RPMI8226 (cell line): ENCODE measurements at regions not wholly inside any gene's neighbourhood (a gene's known extent, or its start where the extent isn't known, plus 50 kb on each side); places are given as distances from the start of the nearest gene placed in this dataset.
"Not testable (repeated sequence)": the region's sequence is repeated elsewhere in the genome, so short reads cannot be mapped to it uniquely, and the experiment has no call there.

Experiments
- DNase-seq: peaks from one replicate; pipeline ENCODE4 v3.0.0-alpha.2; 2015

DNA sequence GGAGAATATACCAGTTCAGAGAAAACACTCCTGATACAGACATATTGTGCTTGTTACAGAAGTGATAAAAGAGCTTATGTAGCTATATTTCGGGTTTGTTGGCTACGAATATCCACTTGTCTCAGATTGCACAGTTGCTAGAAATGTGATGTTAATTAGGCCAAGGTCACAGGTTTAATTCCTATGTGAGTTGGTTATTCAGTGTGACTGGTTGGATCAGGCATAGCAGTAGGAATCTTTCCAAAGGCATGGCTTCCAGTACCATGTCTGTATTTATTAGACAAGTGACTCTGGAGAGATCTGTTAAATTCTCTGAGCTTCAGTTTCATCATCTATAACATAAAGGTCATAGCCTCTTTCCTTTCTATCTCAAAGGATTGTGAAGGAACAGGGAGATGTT is 152.7 kb upstream of the KITLG start:
- no peak for DNase-seq

- DNase-seq: no peak
Measured at GRCh38 chr12:88729196-88729595, 148.9 kb upstream of the KITLG start.

DNA sequence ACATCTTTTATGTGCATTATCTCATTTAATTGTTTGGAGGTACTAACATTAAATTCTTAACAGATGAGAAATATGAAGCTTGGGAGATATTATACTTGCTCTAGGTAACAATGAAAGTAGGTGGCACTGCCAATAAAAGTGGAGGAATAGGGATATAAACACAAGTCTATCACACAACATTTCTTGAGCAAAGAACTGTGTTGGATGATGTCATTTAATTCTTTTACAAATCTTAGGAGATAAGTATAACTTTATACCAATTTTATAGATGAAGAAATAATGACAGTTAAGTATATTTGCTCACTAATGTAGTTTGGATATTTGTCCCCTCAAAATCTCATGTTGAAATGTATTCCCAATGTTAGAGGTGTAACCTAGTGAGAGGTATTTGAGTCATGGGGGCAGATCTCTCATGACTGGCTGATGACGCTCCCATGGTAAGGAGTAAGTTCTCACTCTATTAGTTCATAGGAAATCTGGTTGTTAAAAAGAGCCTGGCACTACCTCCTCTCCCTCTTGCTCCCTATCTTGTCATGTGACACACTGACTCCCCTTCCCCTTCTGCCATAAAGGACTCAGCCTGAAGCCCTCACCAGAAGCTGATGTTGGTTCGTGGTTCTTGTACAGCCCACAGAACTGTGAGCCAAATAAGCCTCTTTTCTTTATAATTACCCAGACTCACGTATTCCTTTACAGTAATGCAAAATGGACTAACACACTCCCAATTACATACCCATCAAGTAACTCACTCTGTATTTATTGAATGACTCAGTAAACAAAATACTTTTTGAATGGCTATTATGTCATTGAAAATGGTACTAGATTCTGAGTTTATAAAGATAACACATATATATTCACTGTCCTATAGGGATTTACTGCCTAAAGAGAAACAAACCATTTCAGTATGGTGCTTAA is 146.8 kb upstream of the KITLG start:
- DNase-seq: no peak

- no peak for DNase-seq
Measured at GRCh38 chr12:88725592-88726143, 145.4 kb upstream of the KITLG start.

- no peak for DNase-seq
Measured at GRCh38 chr12:88723219-88723618, 142.9 kb upstream of the KITLG start.

DNA sequence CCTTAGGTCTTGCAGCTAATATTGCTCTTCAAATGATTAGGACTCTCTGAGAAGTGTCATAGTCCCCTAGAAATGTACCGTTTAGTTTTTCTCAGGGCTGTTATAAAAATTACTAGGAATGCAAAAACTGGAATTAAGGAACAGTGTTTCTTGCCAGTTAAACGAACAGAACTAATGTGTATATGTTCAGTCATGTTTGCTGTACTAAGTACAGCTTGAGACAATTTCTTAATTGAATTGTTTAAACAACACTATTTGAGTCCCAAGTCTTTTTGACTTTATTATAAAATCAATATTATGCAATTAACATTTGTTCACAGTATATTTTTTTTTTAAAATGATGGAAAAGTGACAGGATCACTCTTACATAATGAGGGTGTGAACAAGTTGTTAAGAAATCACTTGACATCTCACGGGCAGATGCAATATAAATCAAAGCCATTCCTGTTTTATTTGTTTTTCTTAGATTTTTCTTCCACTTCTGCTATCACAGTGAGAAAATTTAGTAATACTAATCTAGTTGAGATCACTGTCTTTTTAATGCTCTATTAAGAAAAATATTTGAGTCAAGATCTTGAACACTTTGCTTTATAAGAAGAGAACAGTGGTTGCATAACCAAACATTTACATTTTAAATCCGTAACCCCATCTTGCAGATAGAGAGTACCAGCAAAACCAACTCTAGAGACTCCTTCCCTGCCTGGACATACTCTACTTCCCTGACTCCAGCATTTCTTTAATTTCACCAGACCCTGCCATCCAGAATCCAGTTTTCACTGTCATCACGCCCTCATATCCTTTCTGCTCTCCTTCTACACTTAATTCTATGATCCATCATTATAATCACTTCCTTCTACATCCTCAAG is 140.7 kb upstream of the KITLG start:
- no peak for DNase-seq

DNA sequence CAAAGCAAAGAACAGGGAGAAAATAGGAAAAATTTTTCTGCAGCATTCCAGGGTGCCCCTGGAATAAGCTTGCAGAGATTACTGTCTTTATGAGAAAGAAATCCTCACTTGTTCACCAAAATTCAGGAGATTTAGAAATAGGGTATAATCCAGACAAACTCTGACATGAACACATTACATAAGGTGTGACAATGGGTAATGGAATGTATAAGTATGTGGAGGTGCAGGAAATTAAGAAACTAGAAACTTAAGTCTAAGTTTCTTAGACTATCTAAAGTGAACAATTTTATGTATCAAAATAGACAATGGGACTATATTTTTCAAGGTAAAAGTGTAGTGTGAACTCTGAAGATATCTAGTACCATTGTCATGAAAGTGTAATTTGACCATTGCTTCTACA is 140.0 kb upstream of the KITLG start:
- no peak for DNase-seq

GRCh38 chr12:88717188-88717587 is 136.9 kb upstream of the KITLG start:
- no peak for DNase-seq

DNA sequence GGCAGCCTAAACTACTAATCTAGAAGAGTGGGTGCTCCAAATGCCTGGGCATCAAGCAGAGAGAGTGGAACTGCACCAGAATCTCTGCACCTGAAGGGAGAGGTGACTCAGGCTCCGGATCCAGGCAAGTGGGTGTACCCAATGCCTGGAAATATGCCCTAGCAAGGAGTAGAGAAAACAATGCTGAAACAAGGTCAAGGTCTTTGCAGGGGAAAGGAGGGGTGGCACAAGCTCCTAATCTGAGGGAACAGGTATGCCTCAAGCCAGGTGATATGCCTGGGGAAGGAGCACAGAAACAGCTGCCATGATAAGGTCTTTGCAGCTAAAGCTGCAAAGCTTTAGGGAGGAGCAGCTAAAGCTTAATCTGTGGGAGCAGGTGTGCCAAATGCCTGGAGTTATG is 136.0 kb upstream of the KITLG start:
- no peak for DNase-seq

- no peak for DNase-seq
Measured at GRCh38 chr12:88715673-88716072, 135.4 kb upstream of the KITLG start.

DNA sequence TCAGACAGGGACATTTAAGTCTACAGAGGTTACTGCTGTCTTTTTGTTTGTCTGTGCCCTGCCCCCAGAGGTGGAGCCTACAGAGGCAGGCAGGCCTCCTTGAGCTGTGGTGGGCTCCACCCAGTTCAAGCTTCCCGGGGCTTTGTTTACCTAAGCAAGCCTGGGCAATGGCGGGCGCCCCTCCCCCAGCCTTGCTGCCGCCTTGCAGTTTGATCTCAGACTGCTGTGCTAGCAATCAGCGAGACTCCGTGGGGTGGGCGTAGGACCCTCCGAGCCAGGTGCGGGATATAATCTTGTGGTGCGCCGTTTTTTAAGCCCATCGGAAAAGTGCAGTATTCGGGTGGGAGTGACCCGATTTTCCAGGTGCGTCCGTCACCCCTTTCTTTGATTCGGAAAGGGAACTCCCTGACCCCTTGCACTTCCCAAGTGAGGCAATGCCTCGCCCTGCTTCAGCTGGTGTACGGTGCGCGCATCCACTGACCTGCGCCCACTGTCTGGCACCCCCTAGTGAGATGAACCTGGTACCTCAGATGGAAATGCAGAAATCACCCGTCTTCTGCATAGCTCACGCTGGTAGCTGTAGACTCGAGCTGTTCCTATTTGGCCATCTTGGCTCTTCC is 134.1 kb upstream of the KITLG start:
- not testable (repeated sequence) for DNase-seq

GRCh38 chr12:88707800-88708199 is 127.5 kb upstream of the KITLG start:
- DNase-seq: no peak

DNA sequence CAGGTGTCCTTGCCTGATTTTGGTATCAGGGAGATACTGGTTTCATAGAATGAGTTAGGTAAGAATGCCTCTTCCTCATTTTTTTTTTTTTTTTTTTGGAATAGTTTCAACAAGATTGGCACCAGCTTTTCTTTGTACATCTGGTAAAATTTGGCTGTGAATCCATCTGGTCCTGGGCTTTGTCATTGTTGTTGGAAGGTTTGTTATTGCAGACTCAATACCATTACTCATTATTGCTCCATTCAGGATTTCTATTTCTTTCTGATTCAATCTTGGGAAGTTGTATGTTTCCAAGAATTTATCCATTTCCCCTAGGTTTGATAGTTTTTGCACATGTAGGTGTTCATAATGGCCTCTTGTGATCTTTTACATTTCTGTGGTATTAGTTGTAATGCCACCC is 126.0 kb upstream of the KITLG start:
- DNase-seq: no peak

GRCh38 chr12:88703790-88704189 is 123.5 kb upstream of the KITLG start:
- DNase-seq: no peak

- no peak for DNase-seq
Measured at GRCh38 chr12:88698471-88698870, 118.2 kb upstream of the KITLG start.

DNA sequence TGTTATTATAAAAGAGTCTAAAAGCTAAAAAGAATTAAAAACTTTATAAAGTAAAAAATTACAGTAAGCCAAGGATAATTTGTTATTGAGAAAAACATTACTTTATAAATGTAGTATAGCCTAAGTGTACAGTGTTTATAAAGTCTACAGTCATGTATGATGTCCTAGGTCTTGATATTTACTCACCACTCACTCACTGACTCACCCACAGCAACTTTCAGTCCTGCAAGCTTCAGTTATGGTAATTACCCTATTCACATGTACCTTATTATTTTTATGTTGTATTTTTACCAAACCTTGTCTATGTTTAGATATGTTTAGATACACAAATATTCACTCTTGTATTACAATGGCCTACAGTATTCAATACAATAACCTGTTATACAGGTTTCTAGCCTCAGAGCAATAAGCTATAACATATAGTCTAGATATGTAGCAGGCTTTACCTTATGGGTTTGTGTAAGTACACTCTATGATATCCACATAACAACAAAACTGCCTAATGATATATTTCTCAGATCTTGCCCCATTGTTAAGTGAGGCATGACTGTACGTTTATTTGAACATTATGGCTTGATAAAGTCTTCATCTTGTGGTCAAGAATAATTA is 113.7 kb upstream of the KITLG start:
- DNase-seq: no peak

DNA sequence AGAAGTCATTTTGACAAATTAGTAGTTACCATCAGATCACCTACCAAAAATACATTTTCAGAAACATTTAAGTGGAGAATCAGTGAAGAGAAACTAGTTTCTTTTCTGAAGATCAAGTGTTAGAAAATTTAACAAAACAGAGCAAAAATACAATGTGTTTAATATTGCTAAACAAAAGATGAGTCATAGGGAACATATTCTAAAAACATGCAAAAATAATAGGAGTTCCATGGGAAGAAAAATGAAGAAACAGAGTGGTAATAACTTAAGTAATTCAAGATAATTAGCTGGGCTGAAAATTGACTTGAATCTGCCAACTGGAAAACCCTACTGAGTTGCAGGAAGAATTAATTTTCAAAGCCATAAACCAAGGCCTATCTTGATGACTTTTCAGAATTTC is 111.5 kb upstream of the KITLG start:
- no peak for DNase-seq

DNA sequence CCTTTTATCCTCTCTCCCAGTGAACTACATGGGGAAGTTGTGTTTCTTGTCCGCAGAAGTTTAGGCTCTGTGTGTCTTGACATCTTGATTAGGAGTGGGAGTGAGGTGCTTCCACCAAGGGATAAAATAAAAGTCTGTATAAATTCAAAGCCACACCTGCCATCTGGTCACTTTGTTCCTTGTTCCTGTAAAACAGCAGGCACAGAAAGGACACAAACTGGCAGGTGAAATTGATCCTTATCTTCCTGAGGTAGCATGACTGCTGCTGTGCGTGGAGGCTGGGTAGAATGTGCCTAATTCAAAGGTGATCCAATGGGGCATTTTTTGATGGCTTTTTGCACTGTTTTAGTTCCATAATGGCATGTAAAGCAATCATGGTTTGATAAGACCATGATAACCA is 104.3 kb upstream of the KITLG start:
- DNase-seq: no peak

GRCh38 chr12:88684170-88684569 is 103.9 kb upstream of the KITLG start:
- no peak for DNase-seq

DNA sequence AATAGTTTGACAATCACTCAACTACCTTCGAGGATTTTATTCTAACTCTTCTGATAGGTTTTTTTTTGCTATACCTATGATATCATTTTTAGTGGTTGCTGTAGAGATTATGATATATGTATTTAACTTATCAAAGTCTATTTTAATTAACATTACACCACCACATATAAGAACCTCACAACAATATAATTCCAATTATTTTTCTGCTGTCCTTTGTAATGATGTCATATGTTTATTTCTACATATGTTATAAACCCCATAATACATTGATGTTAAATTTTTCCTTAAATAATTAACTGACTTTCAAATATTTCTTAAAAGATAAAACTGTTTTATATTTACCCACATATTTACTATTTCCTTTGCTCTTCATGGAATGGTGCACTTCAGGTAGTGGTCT is 103.4 kb upstream of the KITLG start:
- no peak for DNase-seq

DNA sequence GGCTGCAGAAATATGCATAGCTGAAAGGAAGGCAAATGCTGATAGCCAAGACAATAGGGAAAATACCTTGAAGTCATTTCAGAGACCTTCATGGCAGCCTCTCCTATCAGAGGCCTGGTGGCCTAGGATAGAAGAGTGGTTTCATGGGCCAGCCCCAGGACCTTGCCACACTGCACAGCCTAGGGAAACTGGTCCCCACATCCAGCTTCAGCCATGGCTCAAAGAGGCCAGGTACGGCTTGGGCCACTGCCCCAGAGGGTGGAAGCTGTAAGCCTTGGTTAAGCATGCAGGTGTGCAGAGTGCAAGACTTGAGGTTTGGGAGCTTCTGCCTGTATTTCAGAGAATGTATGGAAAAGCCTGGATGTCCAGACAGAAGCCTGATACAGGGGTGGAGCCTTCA is 101.0 kb upstream of the KITLG start:
- DNase-seq: no peak

DNA sequence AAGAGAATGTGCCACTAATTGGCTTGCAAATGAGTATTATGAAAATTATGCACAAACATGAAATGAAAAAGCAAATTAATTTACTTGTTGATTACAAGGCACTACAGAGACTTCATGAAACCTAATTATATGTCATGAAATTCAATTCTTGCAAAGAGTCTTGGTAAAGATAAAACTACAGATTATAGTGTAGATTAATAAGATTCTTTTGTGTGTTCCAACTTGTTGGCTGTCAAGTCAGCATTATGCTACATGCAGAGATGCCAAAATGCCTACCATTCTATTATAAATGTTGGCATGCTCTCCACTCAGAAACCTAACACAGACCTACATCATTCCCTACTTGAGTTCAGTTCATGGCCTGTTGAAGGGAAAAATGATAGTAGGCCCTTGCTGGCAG is 97.2 kb upstream of the KITLG start:
- DNase-seq: no peak

DNA sequence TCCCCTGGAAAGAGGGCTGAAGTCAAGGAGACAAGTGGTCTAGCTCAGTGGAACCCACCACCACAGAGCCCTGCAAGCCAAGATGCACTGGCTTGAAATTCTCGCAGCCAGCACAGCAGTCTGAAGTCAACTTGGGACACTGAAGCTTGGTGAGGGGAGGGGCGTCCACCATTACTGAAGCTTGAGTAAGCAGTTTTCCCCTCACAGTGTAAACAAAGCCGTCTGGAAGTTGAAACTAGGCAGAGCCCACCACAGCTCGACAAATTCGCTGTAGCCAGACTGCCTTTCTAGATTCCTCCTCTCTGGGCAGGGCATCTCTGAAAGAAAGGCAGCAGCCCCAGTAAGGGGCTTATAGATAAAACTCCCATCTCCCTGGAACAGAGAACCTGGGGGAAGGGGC is 87.3 kb upstream of the KITLG start:
- not testable (repeated sequence) for DNase-seq
